ENCODE measurements at regions not wholly inside any gene's neighbourhood (a gene's known extent, or its start where the extent isn't known, plus 50 kb on each side); places are given as distances from the start of the nearest gene placed in this dataset.

DNA sequence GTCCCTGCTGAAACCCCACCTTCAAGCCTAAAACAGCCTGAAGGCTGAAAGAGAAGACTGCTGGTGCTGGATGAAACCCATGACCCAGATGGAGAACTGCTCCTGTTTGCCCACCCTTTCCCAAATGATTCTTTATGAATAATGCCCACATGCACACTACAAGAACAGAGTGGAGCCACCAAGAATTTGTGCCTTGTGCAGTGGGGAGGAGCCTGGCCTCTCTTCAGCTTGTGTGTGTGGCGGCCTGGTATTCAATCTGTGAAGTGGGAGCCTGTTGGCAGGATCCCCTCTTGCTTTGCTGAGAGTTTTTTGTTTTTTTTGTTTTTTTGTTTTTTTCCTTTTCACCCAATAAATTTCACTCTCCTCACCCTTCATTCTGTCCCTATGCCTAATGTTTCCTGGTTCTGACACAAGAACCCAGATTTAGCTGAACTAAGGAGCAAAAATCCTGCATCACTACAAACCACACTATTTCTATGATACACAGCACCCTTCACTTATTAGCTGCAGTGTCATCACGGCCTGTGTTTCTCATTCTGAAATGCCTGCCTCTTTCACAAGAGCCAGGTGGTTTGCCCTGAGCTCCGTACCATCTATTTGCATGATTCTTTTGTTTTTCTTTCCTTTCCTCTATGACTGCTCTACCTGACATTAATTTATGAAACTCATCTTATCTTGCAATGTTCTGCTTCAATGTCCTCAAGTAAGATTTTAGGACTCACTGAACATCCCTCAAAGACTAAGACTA is 585.5 kb upstream of the ATXN7L3B start:
- WGBS, 2 donors, result 86 to 90% methylated on average over 3 of the region's 3 CpGs
- no peak for DNase-seq
- H3K4me3 ChIP-seq, result no peak overlapping the region
- no peak overlapping the region for H3K27ac ChIP-seq
- intact Hi-C loops (cut with DNase I; ENCODE audit: low total_unique reads), result no loop called here
- no peaks in the 10 kb centered on the region for H3K36me3 ChIP-seq (ENCODE audit: low read depth, missing control alignments)
- H3K27me3 ChIP-seq, result no peaks in the 10 kb centered on the region
- TF ChIP-seq, protein P1, sequence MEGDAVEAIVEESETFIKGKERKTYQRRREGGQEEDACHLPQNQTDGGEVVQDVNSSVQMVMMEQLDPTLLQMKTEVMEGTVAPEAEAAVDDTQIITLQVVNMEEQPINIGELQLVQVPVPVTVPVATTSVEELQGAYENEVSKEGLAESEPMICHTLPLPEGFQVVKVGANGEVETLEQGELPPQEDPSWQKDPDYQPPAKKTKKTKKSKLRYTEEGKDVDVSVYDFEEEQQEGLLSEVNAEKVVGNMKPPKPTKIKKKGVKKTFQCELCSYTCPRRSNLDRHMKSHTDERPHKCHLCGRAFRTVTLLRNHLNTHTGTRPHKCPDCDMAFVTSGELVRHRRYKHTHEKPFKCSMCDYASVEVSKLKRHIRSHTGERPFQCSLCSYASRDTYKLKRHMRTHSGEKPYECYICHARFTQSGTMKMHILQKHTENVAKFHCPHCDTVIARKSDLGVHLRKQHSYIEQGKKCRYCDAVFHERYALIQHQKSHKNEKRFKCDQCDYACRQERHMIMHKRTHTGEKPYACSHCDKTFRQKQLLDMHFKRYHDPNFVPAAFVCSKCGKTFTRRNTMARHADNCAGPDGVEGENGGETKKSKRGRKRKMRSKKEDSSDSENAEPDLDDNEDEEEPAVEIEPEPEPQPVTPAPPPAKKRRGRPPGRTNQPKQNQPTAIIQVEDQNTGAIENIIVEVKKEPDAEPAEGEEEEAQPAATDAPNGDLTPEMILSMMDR (IDR thresholded peaks at IDR 0.05), result no peak
- no peak for TF ChIP-seq POLR2A (IDR thresholded peaks at IDR 0.05)
- no peaks in the 10 kb centered on the region for H3K4me1 ChIP-seq
- H3K9me3 ChIP-seq, result no peaks in the 10 kb centered on the region

DNA sequence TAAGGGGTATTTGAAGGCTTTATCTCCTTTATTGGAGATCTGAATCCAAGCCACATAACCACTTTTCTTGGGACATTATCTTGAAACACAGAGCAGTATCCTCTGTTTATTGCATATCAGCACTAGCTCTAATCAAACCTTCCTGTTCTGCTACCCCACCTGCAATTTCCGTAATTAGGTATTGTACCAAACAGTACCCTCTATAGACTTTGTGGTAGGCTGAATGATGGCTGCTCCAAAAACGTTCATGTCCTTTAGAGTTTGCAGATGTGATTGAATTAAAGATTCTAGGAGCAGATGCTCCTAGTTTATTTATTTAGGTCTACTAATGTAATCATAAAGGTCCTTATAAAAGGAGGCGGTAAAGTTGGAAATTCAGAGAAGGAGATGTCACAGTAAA is 573.0 kb upstream of the ATXN7L3B start:
- H3K4me1 ChIP-seq, result no peaks in the 10 kb centered on the region
- WGBS, 2 donors, result 85 to 87% methylated on average over 3 of the region's 3 CpGs

DNA sequence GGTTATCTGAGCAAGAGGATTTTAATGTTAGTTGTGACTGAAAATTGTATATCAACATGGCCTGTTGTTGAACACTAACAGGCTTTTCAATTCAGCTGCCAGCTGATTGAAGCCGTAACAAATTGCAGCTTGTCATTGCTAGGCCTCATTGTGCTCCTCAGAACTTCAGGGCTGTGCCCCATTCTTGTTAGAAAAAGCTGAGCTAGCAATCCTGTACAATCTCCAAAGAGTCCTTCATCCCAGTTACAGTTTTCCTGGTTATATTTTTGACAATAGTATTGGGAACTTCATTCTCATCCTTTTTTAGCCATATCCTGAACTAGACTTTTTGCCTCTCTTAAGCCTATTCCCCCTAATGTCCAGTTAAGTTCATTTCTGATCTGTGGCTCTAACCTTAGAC is 564.1 kb upstream of the ATXN7L3B start:
- no peaks in the 10 kb centered on the region for H3K4me1 ChIP-seq
- 65 to 68% methylated on average over 1 of the region's 1 CpG for WGBS, 2 donors
- no peaks in the 10 kb centered on the region for H3K36me3 ChIP-seq (ENCODE audit: low read depth, missing control alignments)
- no peaks in the 10 kb centered on the region for H3K9me3 ChIP-seq
- intact Hi-C loops (cut with DNase I; ENCODE audit: low total_unique reads), result no loop called here
- no peak for DNase-seq
- TF ChIP-seq POLR2A (IDR thresholded peaks at IDR 0.05), result no peak
- TF ChIP-seq, protein P1 (IDR thresholded peaks at IDR 0.05), result no peak
- H3K27me3 ChIP-seq, result peaks cover 4% of the 10 kb centered on the region
- no peak overlapping the region for H3K4me3 ChIP-seq
- no peak overlapping the region for H3K27ac ChIP-seq

More for the DNA sequence above, 573.0 kb upstream of the ATXN7L3B start:
- intact Hi-C loops (cut with DNase I; ENCODE audit: low total_unique reads), result no loop called here
- Histone ChIP-seq H3K27me3 (no peaks in the 10 kb centered on the region), H3K9me3 (no peaks in the 10 kb centered on the region), H3K4me3 (no peak overlapping the region), H3K36me3 (ENCODE audit: low read depth, missing control alignments) (no peaks in the 10 kb centered on the region), H3K27ac (no peak overlapping the region)
- TF ChIP-seq, protein P1 (IDR thresholded peaks at IDR 0.05), result no peak
- no peak for TF ChIP-seq POLR2A (IDR thresholded peaks at IDR 0.05)
- DNase-seq, result no peak

DNA sequence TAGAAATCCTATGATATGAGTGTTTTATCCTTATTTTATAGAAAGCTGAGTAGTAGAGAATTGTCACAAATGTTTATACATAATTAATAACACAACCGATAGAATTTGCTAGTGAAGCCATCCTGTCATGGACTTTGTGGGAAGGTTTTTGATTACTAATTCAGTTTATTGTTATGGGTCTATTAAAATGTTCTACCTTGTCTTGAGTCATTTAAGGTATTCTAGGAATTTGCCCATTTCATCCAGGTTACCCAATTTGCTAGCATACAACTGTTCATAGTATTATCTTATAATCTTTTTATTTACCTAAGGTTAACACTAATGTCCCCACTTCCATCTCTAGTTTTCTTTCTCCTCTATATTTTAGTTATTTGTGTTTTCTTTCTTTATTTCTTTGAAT is 553.1 kb upstream of the ATXN7L3B start:
- no peaks in the 10 kb centered on the region for H3K4me1 ChIP-seq
- no peaks in the 10 kb centered on the region for H3K27me3 ChIP-seq
- intact Hi-C loops (cut with DNase I; ENCODE audit: low total_unique reads), result no loop called here
- H3K27ac ChIP-seq, result no peak overlapping the region
- no peak overlapping the region for H3K4me3 ChIP-seq
- 84 to 86% methylated on average over 1 of the region's 1 CpG for WGBS, 2 donors
- DNase-seq, result no peak
- TF ChIP-seq POLR2A (IDR thresholded peaks at IDR 0.05), result no peak
- TF ChIP-seq, protein P1 (IDR thresholded peaks at IDR 0.05), result no peak
- H3K36me3 ChIP-seq (ENCODE audit: low read depth, missing control alignments), result no peaks in the 10 kb centered on the region
- H3K9me3 ChIP-seq, result no peaks in the 10 kb centered on the region

DNA sequence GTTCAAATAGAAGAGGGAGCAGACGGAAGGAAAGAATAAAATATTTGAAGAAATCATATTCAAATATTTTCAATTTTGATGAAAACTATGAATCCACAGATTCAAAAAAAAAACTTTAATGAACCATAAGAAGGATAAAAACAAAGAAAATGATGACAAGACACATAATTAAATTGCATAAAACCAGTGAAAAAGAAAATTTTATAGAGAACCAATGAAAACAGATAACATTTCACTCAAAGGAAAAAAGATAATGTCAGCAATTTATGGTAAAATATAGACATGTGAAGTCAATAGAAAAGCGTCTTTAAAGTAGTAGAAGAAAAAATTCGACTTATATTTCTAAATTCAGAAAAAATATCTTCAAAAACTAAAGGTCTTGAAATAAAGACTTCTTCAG is 546.5 kb upstream of the ATXN7L3B start:
- H3K36me3 ChIP-seq (ENCODE audit: low read depth, missing control alignments), result no peaks in the 10 kb centered on the region
- intact Hi-C loops (cut with DNase I; ENCODE audit: low total_unique reads), result no loop called here
- H3K4me3 ChIP-seq, result no peak overlapping the region
- no peak overlapping the region for H3K27ac ChIP-seq
- no peaks in the 10 kb centered on the region for H3K9me3 ChIP-seq
- no peak for TF ChIP-seq POLR2A (IDR thresholded peaks at IDR 0.05)
- TF ChIP-seq, protein P1 (IDR thresholded peaks at IDR 0.05), result no peak
- DNase-seq, result no peak
- no peaks in the 10 kb centered on the region for H3K4me1 ChIP-seq
- no peaks in the 10 kb centered on the region for H3K27me3 ChIP-seq
- WGBS, 2 donors, result 73 to 76% methylated on average over 3 of the region's 3 CpGs

Measured in testis (tissue), 2 donors.